ENCODE measurements at regions not wholly inside any gene's neighbourhood (a gene's known extent, or its start where the extent isn't known, plus 50 kb on each side); places are given as distances from the start of the nearest gene placed in this dataset.
"Not testable (repeated sequence)": the region's sequence is repeated elsewhere in the genome, so short reads cannot be mapped to it uniquely, and the experiment has no call there.

DNA sequence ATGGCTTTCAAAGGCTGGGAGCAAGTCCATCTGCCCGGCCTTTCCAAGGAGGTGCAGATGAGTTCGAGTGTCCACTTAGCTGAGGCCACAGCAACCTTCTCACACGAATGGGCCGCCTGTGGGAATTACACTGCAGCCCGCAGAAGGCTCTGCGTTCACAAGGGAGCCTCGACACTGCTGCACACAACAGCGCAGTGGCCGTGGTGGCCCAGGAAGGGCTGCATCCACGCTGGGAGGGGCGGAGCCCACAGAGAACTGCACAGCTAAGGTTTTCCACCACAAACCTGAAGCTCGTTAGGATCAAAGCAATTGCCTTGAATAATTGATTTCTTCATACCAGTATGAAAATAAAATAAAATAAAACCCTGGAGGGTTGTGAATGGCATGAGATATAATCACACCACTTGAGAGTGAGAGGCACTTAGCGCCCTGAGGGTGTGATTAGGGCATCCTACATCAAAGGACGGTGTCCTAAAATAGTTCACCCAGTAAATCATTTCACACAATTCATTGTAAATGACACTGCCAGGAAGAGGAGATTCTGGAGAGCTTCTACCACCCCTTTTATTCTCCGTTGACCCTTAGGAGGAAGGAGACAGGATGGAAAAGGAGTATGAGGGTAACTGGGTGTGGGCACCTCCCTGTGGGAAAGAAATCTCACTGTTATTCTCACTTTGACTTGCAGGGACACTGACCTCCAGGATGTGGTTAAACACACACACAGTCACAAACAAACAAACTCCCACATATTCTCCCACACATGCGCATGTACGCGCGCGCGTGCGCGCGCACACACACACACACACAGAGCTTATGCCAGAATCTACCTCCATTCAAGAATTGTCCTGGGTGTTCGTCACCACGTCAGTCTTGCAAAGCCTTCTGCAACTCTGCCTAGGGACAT, 256.6 kb upstream of the ID2 start:
- DNase-seq (ENCODE audit: low spot score) = no peak

DNA sequence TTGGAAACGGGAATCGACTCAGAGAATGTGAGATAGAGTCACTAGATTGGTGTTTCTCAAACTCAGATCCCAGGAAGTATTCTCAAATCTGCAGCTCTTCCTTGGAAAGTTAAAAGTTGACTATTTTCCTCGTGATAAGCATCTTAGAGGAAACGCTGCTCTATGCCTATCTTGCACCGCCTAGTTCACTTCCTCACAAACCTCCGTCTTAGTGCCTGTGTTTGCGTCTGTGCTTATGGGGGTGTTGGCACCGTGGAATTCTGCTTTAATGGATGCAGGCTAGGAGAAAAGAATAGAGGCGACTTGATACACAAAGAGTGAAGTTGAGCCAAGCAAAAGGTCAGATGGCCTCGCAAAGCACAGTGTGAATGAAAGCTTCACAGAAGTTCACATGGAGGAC, 255.3 kb upstream of the ID2 start:
- DNase-seq (ENCODE audit: low spot score) = no peak

DNA sequence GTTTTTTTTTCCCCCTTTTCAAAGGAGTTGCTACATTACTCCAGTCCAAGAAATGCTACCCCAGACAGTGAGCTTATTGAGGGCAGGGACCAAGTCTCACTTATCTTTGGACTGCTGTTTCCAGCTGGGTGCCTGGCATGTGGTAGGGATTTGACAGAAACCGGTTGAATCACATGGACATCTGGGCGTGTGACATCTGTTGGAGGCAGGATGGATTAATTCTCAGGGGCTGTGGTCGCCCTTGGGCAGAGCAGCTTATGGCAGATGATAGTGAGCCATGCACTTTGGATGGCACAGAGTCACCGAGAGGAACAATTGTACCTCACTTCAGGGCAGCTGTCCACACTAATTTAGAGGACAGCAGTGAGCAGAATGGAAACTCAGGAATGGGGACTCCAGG, 254.6 kb upstream of the ID2 start:
- DNase-seq (ENCODE audit: low spot score) = no peak

DNA sequence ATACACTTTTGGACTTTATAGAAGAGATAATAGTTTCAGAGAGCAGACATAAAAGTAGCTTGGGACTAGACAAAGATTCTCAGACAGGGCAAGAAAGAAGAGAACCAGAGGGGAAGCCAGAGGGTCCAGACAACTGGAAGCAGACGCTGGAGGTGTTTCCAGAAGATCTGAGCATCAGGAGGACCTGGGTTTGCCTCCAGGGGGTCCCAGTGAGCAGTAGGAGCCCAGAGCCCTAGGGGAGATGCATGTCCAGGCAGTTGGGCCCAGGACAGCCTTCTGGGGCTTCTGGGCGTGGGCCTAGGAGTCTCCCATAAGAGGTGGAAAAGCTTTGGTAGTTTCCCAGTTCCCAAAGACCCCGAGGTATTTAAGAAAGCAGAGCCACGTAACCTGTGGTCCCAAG, 251.2 kb upstream of the ID2 start:
- no peak for DNase-seq (ENCODE audit: low spot score)

DNA sequence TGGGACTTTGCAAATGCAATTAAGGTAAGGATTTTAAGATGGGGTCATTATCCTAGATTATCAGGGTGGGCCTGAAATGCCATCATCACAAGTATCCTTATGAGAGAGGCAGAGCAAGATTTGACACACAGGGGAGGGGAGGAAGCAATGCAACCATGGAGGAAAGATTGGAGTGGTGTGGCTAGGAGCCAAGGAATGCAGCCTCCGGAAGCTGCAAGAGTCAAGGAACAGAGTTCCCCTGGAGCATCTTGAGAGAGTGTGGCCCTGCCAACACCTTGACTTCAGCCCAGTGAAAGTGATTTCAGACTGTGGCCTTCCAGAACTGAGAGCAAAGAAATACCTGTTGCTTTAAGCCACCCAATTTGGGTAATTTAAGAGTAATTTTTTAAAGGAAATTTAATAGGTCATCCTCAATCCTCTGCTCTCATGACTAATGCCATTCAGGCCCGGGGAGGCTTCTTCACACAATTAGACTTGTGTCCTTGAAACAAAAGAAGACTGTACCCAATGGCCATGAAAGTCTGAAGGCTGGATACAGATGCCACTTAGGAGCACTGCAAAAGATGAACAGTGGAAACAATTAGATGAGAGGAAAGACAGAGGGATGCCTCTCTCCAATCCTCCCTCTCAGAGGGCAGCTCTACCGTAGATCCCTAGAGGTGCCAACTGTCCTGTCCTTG, 250.3 kb upstream of the ID2 start:
- DNase-seq (ENCODE audit: low spot score) = no peak

DNA sequence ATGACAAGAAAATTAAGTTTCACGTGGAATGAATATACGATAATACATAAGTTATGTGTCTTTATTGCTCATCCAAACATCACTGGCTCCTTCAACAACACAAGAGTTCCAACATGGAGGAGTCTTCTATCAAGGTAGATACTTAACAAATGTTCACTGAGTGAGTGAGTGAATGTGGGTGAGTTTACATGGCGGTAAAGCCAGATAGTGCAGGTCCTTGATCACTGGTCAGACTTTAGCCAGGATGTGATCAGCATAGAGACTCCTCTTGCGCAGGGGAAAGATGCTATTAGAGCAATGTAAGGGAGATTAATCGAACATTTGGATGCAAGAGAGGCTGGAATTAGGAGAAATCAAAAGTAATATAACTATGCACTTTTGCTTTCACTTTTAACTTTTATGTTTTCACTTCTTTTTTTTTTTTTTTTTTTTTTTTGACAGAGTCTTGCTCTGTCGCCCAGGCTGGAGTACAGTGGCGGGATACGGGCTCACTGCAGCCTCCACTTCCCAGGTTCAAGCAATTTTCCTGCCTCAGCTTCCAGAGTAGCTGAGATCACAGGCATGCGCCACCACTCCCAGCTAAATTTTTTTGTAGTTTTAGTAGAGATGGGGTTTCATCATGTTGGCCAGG, 249.0 kb upstream of the ID2 start:
- no peak for DNase-seq (ENCODE audit: low spot score)

DNA sequence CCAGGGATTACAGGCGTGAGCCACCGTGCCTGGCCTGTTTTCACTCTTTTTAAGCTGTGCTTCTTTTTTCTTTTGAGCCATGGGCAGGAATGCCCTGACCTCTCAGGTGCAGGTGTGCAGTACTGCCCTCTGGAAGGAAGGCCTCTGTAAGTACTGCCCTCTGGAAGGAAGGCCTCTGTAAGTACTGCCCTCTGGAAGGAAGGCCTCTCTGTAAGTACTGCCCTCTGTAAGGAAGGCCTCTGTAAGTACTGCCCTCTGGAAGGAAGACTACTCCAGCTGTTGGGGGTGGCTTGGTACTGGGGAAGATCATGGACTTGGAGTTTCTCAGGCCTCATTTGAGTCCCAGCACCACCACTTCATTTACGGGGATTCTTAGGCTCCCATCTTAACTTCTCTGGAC, 248.5 kb upstream of the ID2 start:
- DNase-seq (ENCODE audit: low spot score) = no peak

DNA sequence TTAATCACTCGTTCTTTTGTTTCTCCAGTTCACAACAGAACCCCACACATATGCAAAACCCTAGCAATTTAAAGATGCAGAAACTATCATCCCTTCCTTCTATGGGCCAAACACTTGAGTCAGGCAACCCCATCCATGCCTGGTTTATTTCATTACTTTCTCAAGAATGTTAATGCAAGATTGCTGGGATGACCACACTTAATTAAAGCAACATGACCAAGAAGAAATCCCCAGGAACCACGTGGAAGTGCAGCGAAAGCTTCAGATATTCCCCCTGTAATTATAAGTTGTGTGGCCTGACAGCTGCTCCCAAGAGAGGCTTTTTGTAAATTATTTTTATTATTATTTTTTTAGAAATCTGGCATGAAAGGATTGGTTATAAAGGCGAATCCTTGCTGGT, 246.2 kb upstream of the ID2 start:
- no peak for DNase-seq (ENCODE audit: low spot score)

DNA sequence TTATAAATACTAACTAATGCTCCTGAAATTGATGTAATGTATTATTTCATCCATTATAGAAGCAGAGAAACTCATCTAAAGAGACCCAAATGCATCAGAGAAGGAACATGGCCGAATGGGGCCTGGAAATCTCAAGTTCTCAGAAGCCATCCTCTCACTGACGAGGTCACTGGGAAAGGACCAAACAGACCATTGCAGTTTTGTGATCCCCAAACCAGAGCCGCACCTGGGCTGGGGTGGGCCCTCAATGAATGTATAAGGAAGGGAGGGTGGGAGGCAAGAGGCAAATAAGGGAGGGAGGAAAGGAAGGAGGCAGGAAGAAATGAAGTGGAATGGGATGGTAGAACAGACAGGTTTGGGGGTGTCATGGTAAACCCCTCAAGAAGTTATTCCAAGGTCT, 245.3 kb upstream of the ID2 start:
- DNase-seq (ENCODE audit: low spot score) = no peak

DNA sequence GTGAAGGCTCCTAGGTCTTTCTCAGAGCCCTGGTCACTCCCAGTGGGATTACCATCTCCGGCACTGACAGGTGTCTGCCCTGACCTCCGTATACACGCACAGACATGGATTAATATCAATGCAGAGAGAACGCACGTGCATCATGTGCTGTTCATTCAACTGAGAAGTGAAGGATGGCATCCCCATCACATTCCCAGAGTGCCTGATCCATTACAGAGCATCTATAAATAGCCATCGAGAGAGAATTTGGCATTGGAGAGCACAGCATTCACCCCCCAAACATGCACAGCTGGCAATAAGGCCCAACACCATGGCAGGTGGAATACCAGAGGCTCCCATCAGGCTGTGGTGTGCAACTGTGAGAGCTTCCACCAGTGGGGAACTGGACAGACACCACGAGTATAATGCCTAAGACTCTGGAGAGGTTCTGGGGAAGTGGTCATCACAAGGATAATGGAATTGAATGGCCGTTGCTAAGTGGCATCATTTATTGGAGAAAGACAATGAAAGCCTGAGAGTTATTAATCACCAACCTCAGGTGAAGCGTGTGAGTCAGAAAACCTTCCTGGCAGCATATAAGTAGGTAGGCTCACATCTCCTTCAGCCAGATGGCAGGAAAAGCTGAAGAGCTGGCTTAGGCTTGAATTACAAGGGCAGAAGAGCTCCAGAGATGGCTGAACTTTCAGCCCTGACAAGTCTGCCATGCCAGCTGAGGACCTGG, 244.5 kb upstream of the ID2 start:
- no peak for DNase-seq (ENCODE audit: low spot score)

DNA sequence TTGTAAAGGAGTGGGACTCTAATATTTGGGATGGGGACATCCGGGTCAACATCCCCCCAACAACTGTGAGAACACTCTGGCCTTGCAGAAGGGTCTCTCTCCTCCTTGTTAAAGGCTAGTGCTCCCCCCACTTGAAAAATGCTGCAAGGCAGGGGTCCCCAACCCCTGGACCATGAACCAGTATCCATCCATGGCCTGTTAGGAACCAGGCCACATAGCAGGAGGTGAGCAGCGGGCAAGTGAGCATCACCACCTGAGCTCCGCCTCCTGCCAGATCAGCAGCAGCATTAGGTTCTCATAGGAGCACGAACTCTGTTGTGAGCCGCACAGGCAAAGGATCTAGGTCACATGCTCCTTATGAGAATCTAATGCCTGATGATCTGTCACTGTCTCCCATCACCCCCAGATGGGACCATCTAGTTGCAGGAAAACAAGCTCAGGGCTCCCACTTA, 243.9 kb upstream of the ID2 start:
- DNase-seq (ENCODE audit: low spot score) = no peak

DNA sequence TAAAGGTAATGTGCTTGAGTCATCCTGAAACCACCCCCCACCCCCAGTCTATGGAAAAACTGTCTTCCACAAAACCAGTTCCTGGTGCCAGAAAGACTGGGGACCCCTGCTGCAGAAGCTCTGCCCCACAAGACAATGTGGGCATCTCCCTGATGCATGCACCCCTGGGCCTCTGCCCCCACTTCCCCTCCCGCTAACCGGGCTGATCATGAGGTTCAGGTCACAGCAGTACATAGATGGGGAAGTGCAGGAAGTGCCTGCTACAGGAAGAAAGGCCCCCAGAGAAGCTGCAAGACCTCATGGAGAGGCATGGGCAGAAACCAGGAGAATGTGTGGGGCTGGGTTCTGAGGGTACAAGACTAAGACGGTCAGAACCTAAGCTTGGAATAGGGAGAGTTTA, 243.4 kb upstream of the ID2 start:
- DNase-seq (ENCODE audit: low spot score) = peak; percentile 36

DNA sequence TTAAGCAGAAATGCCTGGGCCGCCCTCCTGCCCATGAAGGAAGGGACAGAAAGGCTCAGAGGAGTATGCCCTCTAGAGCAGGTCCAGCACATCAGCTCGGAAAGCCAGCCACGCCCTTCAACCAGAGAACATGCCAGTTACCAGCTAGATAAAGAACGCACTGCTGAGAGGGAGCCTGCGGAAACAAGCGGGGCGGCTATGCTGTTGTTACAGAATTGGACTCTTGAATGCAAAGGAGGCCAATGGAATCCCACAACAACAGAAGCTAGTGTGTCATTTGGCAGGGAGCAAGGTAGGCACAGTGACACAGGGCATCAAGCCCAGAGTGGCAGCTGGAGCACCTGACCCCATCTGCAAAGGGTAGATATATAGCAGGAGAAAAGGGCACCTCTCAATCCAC, 242.9 kb upstream of the ID2 start:
- no peak for DNase-seq (ENCODE audit: low spot score)

DNA sequence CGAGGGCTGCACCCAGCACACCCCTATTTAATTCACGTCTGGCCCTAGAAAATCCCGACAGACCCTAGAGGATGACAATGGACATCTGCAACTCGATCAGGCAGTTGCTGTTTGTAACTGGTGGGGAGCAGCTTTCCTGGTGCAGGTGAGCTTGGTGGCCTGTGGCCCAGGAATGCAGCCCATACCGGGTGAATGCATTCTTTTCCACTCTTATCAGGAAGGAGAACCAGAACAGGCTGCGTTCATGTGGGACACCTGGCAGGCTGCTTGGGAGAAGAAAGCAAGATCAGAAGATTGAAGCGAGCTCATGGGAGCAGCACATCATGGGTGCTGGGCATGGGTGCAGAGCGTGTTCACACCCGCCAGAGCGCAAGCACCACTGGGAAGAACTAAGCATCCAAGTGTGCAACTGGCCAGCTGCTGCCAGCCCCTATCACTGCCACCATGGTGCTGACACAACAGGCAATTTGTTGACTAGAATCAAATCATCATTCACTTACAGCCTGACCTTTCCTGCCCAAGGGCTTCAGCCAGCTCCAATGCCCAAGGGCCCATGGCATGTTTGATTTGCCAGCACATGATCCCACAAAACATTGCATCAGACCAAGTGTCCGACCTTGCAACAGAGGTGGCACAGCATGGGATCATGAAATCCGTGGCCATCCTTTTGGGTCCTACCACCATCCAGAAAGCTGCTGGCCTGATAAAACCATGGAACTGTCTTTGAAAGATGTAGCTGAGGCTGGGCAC, 241.7 kb upstream of the ID2 start:
- DNase-seq (ENCODE audit: low spot score) = no peak

DNA sequence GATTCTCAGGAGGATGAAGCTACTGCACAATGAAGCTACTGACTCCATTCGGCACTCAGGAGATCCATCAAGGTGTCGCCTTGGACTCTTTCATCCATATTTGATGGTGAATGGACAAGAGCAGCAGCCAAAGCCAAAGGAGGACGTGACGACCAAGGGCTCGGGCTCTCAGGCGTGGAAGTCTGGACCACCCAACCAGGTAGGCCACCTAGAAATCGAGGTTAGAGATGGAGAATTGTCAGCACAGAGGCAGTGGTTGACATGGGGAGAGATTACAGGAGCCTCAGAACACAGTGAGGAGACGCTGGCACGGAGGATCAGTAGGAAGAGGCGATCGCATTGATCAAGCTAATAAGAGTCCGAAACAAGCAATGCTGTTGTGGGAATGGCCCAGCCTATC, 240.5 kb upstream of the ID2 start:
- DNase-seq (ENCODE audit: low spot score) = no peak

DNA sequence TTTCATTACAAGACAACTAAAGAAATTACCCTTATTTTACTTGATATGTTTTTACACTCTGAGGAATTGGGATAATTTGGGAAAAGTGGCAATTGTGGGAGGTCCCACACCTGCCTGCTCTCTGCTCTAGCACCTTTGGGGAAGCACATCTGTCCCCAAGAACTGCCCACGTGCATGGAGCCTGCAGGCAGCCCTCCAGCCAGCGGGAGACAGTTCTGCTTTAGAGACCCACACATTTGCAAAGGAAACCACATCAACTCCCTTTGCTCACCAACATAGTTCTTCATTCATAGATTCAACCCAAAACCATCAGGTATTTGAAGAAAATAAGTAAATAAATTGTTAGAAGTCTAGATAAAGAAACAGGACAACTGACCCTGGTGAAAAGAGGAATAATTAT, 239.9 kb upstream of the ID2 start:
- DNase-seq (ENCODE audit: low spot score) = peak; percentile 33

DNA sequence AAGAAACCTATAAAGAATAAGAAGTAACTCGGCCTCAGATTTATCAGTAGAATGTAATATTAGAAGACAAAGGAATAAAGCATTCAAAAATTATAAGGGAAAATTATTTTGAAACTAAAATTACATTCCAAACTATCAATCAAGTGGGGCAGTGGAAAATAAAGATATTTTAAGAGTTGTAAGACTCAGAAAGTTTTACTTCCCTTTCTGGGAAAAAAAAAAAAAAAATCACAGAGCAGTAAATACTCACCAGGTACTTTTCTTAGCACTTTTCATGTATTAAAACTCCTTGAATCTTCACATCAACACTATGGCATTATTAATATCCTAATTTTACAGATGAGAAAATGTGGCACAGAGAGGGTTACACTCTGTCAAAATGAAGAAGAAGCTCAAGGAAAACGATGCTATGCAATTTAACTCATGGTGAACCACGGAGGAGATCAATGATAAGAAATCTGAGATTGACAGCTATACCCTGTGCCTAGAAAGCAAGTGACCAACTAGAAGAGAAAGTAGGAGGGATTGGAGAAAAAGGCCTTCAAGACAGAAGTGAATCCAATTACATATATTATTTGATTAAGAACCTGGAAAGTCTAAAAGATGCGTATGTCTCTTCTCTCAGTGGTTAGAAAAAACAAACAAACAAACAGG, 238.9 kb upstream of the ID2 start:
- DNase-seq (ENCODE audit: low spot score) = no peak

DNA sequence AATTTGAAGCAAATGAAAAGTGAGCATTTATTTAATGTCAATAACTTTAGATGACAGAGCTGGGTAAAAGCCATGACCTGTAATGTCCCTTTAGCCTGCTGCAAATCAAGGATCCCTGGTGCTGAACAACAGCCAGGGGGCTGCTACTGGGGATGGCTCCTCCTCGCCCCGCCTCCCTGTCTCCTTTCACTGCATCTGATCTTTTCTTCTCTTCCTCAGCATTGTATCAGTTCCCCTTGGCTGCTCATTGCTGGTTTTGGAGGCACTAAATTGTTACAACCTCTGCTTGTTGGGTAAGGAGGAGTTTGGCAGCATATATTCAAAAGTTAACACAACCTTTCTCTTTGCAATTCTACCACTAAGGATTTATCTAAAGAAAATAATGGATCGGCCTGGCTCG, 236.3 kb upstream of the ID2 start:
- DNase-seq (ENCODE audit: low spot score) = no peak

DNA sequence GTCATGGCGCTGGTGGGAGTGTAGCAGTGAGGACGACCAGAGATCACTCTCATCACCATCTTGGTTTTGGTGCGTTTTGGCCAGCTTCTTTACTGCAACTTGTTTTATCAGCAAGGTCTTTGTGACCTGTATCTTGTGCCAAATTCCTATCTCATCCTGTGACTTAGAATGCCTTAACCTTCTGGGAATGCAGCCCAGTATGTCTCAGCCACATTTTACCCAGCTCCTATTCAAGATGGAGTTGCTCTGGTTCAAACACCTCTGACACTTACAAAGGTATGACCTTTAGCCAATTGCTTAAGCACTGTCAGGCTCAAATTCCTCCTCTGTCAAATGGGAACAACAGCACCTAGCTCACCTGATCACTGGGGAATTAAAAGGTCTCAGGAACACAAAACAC, 235.1 kb upstream of the ID2 start:
- not testable (repeated sequence) for DNase-seq (ENCODE audit: low spot score)

DNA sequence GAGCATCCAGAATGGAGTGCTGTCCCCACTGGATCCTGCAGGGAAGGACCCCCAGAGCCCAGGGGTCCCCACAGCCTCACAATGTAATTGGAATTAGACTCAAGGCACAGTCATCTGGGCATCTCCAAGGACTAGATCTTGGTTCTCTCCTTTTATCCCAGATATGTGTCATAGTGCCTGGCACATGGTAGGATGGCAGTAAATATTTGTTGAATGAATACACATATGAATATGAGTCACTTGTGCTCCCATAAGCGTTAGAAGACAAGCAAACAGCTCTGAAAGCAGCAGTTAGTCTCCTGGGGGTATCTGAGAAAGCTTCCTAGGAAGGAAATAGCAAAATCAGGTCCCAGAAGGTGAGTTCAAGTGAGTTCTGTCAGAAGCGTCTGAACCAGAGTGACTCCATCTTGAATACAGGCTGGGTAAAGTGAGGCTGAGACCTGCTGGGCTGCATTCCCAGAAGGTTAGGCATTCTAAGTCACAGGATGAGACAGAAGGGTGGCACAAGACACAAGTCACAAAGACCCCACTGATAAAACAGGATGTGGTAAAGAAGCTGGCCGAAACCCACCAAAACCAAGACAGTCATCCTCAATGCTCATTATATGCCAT, 234.1 kb upstream of the ID2 start:
- DNase-seq (ENCODE audit: low spot score) = no peak
